ENCODE measurements at regions not wholly inside any gene's neighbourhood (a gene's known extent, or its start where the extent isn't known, plus 50 kb on each side); places are given as distances from the start of the nearest gene placed in this dataset.

GRCh38 chr1:96145492-96145891, 576.1 kb upstream of the PTBP2 start:
- TF ChIP-seq CTCF (IDR thresholded peaks at IDR 0.05) (no peak), POLR2AphosphoS5 (IDR thresholded peaks at IDR 0.05) (no peak), POLR2A (IDR thresholded peaks at IDR 0.05) (no peak), EP300 (IDR thresholded peaks at IDR 0.05; ENCODE audit: low read depth) (no peak)
